ENCODE measurements at regions not wholly inside any gene's neighbourhood (a gene's known extent, or its start where the extent isn't known, plus 50 kb on each side); places are given as distances from the start of the nearest gene placed in this dataset.

GRCh38 chr1:36572142-36572715 lies 89.5 kb upstream of the CSF3R start:
- no peaks in the 10 kb centered on the region for H3K36me3 ChIP-seq
- H3K27me3 ChIP-seq: peaks cover 30% of the 10 kb centered on the region
- whole genome bisulfite sequencing, 2 donors (ENCODE audit: low coverage in 1 of 2): 46 to 61% methylated on average over 15 of the region's 15 CpGs
- TF ChIP-seq, protein P1, sequence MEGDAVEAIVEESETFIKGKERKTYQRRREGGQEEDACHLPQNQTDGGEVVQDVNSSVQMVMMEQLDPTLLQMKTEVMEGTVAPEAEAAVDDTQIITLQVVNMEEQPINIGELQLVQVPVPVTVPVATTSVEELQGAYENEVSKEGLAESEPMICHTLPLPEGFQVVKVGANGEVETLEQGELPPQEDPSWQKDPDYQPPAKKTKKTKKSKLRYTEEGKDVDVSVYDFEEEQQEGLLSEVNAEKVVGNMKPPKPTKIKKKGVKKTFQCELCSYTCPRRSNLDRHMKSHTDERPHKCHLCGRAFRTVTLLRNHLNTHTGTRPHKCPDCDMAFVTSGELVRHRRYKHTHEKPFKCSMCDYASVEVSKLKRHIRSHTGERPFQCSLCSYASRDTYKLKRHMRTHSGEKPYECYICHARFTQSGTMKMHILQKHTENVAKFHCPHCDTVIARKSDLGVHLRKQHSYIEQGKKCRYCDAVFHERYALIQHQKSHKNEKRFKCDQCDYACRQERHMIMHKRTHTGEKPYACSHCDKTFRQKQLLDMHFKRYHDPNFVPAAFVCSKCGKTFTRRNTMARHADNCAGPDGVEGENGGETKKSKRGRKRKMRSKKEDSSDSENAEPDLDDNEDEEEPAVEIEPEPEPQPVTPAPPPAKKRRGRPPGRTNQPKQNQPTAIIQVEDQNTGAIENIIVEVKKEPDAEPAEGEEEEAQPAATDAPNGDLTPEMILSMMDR (IDR thresholded peaks at IDR 0.05): no peak
- TF ChIP-seq POLR2A (IDR thresholded peaks at IDR 0.05) (no peak), POLR2AphosphoS5 (IDR thresholded peaks at IDR 0.05) (no peak)
- H3K27ac ChIP-seq: no peak overlapping the region
- in situ Hi-C loops (cut with MboI; ENCODE audit: low pct_ligation_motif_present in 1 of 4, low pct_unique_long_range_greater_than_20kb in 1 of 4, low sequenced_read_pairs in 3 of 4): no loop called here
- intact Hi-C loops (cut with DNase I; ENCODE audit: low total_unique reads): loop anchor here (10.0 kb wide), 1 partner anchor 863 kb away; no protein-coding TSS in a partner anchor
- H3K9me3 ChIP-seq: no peaks in the 10 kb centered on the region
- DNase-seq: no peak
- H3K4me1 ChIP-seq: no peaks in the 10 kb centered on the region
- H3K4me3 ChIP-seq: no peak overlapping the region

DNA sequence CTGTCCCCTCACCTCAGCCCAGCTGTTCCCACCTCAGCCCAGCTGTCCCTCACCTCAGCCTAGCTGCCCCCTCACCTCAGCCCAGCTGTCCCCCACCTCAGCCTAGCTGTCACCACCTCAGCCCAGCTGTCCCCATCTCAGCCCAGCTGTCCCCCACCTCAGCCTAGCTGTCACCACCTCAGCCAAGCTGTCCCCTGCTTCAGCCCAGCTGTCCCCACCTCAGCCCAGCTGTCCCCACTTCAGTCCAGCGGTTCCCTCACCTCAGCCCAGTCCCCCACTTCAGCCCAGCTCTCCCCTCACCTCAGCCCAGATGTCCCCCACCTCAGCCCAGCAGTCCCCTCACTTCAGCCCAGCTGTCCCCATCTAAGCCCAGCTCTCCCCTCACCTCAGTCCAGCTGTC lies 88.4 kb upstream of the CSF3R start:
- Histone ChIP-seq H3K27ac (no peak overlapping the region), H3K36me3 (no peaks in the 10 kb centered on the region), H3K4me1 (no peaks in the 10 kb centered on the region), H3K27me3 (peaks cover 29% of the 10 kb centered on the region), H3K4me3 (no peak overlapping the region), H3K9me3 (no peaks in the 10 kb centered on the region)
- in situ Hi-C loops (cut with MboI; ENCODE audit: low pct_ligation_motif_present in 1 of 4, low pct_unique_long_range_greater_than_20kb in 1 of 4, low sequenced_read_pairs in 3 of 4) (no loop called here), intact Hi-C loops (cut with DNase I; ENCODE audit: low total_unique reads) (loop anchor here (10.0 kb wide), 1 partner anchor 864 kb away; no protein-coding TSS in a partner anchor)
- 95% methylated on average over 1 of the region's 1 CpG; no CpG with 5 or more reads in 1 of the 2 donors for WGBS, 2 donors (ENCODE audit: low coverage in 1 of 2)
- no peak for TF ChIP-seq EP300 (IDR thresholded peaks at IDR 0.05; ENCODE audit: low read depth)
- no peak for TF ChIP-seq POLR2AphosphoS5 (IDR thresholded peaks at IDR 0.05)
- TF ChIP-seq, protein P1 (IDR thresholded peaks at IDR 0.05): no peak
- TF ChIP-seq POLR2A (IDR thresholded peaks at IDR 0.05): no peak
- DNase-seq: no peak

DNA sequence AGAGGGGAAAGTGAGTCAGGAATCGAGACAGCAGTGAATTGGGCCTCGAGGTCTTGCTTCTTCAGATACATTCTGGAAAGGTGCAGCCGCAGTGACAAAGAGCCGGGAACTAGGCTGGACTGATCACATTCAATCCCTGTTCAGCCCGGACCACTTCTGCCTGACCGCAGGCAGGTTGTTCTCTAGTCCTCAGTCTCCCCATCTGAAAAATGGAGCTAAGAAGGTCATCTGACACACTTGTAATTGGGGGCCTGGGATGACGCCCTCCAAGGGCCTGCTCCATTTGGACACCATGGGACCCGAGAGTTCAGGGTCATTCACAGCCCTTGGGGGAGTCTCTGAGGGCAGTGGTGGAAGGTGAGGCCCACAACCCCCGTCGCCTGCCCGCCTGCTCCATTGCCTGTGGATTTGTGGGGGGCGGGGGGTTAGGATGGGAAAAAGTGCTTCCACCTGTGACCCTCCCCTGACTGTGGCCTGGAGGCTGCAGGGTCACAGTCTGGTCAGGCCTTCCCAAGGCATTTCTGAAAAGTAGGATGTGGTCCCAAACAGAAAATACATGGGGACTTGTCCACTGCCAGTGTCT lies 87.9 kb upstream of the CSF3R start:
- peaks cover 25% of the 10 kb centered on the region for H3K27me3 ChIP-seq
- in situ Hi-C loops (cut with MboI; ENCODE audit: low pct_ligation_motif_present in 1 of 4, low pct_unique_long_range_greater_than_20kb in 1 of 4, low sequenced_read_pairs in 3 of 4) (no loop called here), intact Hi-C loops (cut with DNase I; ENCODE audit: low total_unique reads) (loop anchor here (10.0 kb wide), 1 partner anchor 864 kb away; no protein-coding TSS in a partner anchor)
- WGBS, 2 donors (ENCODE audit: low coverage in 1 of 2): 84 to 90% methylated on average over 2 to 12 of the region's 12 CpGs
- no peak overlapping the region for H3K4me3 ChIP-seq
- no peaks in the 10 kb centered on the region for H3K9me3 ChIP-seq
- no peaks in the 10 kb centered on the region for H3K36me3 ChIP-seq
- no peak overlapping the region for H3K27ac ChIP-seq
- DNase-seq: no peak
- H3K4me1 ChIP-seq: no peaks in the 10 kb centered on the region
- TF ChIP-seq, protein P1 (IDR thresholded peaks at IDR 0.05): no peak
- TF ChIP-seq EP300 (IDR thresholded peaks at IDR 0.05; ENCODE audit: low read depth): no peak
- TF ChIP-seq POLR2AphosphoS5 (IDR thresholded peaks at IDR 0.05): no peak
- no peak for TF ChIP-seq POLR2A (IDR thresholded peaks at IDR 0.05)

GRCh38 chr1:36570006-36570405 lies 87.3 kb upstream of the CSF3R start:
- Histone ChIP-seq H3K9me3 (no peaks in the 10 kb centered on the region), H3K4me3 (no peak overlapping the region), H3K27me3 (peaks cover 19% of the 10 kb centered on the region), H3K27ac (no peak overlapping the region), H3K36me3 (no peaks in the 10 kb centered on the region), H3K4me1 (no peaks in the 10 kb centered on the region)
- 49% methylated on average over 7 of the region's 7 CpGs; no CpG with 5 or more reads in 1 of the 2 donors for WGBS, 2 donors (ENCODE audit: low coverage in 1 of 2)
- TF ChIP-seq, protein P1 (IDR thresholded peaks at IDR 0.05): no peak
- no peak for TF ChIP-seq POLR2A (IDR thresholded peaks at IDR 0.05)
- TF ChIP-seq EP300 (IDR thresholded peaks at IDR 0.05; ENCODE audit: low read depth): no peak
- TF ChIP-seq POLR2AphosphoS5 (IDR thresholded peaks at IDR 0.05): no peak
- in situ Hi-C loops (cut with MboI; ENCODE audit: low pct_ligation_motif_present in 1 of 4, low pct_unique_long_range_greater_than_20kb in 1 of 4, low sequenced_read_pairs in 3 of 4): no loop called here
- DNase-seq: no peak
- intact Hi-C loops (cut with DNase I; ENCODE audit: low total_unique reads): loop anchor here (10.0 kb wide), 1 partner anchor 865 kb away; no protein-coding TSS in a partner anchor

Measured in transverse colon (tissue), 4 donors.